GM12872 (cell line): ENCODE measurements at regions not wholly inside any gene's neighbourhood (a gene's known extent, or its start where the extent isn't known, plus 50 kb on each side); places are given as distances from the start of the nearest gene placed in this dataset.

ENCODE experiments used
- CTCF ChIP-seq: IDR thresholded peaks from 3 replicates; pipeline ENCODE4 v1.5.1; 2011; ENCODE audit warnings: low read depth, mild to moderate bottlenecking, low read length, moderate library complexity; ENCODE audit not compliant: insufficient read depth

GRCh38 chr11:111035746-111036145 is 209.8 kb upstream of the POU2AF2 start:
- TF ChIP-seq CTCF, result no peak

- no peak for TF ChIP-seq CTCF
These were observed 219.3 kb upstream of the POU2AF2 start for GRCh38 chr11:111026241-111026640.

GRCh38 chr11:111021131-111021530 is 224.4 kb upstream of the POU2AF2 start:
- no peak for TF ChIP-seq CTCF

- TF ChIP-seq CTCF, result no peak
These were observed 225.5 kb upstream of the POU2AF2 start for GRCh38 chr11:111019871-111020670.

GRCh38 chr11:111019451-111019850 is 226.1 kb upstream of the POU2AF2 start:
- TF ChIP-seq CTCF, result no peak

- TF ChIP-seq CTCF, result no peak
These were observed 227.0 kb upstream of the POU2AF2 start for GRCh38 chr11:111018566-111018965.

GRCh38 chr11:111012491-111012890 is 233.0 kb upstream of the POU2AF2 start:
- no peak for TF ChIP-seq CTCF

- TF ChIP-seq CTCF, result no peak
These were observed 234.3 kb upstream of the POU2AF2 start for GRCh38 chr11:111011275-111011594.
